Body of pancreas (tissue), 4 donors: ENCODE measurements at regions not wholly inside any gene's neighbourhood (a gene's known extent, or its start where the extent isn't known, plus 50 kb on each side); places are given as distances from the start of the nearest gene placed in this dataset.
"Not testable (repeated sequence)": the region's sequence is repeated elsewhere in the genome, so short reads cannot be mapped to it uniquely, and the experiment has no call there.

Source experiments
- ATAC-seq: fragments of 150-250 bp; one replicate; pipeline ENCODE4 v1.9.1; 2016
- DNase-seq, 4 donors: peaks; one replicate each; pipeline ENCODE4 v3.0.0-alpha.2; 2019
- H3K27ac ChIP-seq, 4 donors: fragments of 200-600 bp; sonication (generic); 1 replicate in 3 of 4; 2 replicates in 1 of 4; pipeline versions ENCODE4 v1.5.1 to v1.6.1; 2016 to 2019; ENCODE audit warnings: mild to moderate bottlenecking in 1 of 4, mixed read lengths in 1 of 4, moderate library complexity in 1 of 4
- H3K27me3 ChIP-seq, 2 donors: fragments of 200-600 bp; sonication (generic); one replicate each; pipeline ENCODE4 v1.6.0; 2016; ENCODE audit warnings: mild to moderate bottlenecking in 1 of 2
- H3K36me3 ChIP-seq, 2 donors: fragments of 200-600 bp; sonication (generic); replicated peaks in 1 of 2; 2 replicates each; pipeline ENCODE4 v1.5.1; 2016; ENCODE audit warnings: low read depth in 2 of 2; ENCODE audit not compliant: insufficient read depth in 1 of 2
- H3K4me1 ChIP-seq: fragments of 200-600 bp; sonication (generic); one replicate; pipeline ENCODE4 v1.6.0; 2016
- H3K4me3 ChIP-seq, 2 donors: fragments of 200-600 bp; sonication (generic); 1 replicate in 1 of 2; 2 replicates in 1 of 2; pipeline ENCODE4 v1.5.1; 2016 to 2019
- H3K9me3 ChIP-seq, 3 donors: fragments of 200-600 bp; sonication (generic); 1 replicate in 2 of 3; 2 replicates in 1 of 3; pipeline ENCODE4 v1.5.1; 2016
- POLR2A ChIP-seq, 3 donors: fragments of 450-650 bp; IDR thresholded peaks; one replicate each; pipeline ENCODE4 v1.6.1; 2016; ENCODE audit warnings: antibody characterized with exemption in 3 of 3, mild to moderate bottlenecking in 2 of 3
- WGBS, 2 donors: methylation state at CpG; one replicate each; pipeline ENCODE4 v1.1.5; 2017; 5-methylcytosine and 5-hydroxymethylcytosine counted together
- intact Hi-C: fragments of 100-400 bp; cut with DNase I; formaldehyde crosslinking; loops from one replicate; pipeline ENCODE4 v1.15.1; 2023
- TF ChIP-seq, protein P1 (sequence below), 7 experiments: fragments of 450-650 bp in 4 of 7; fragments of 200-600 bp in 3 of 7; sonication (generic) in 3 of 7; IDR thresholded peaks; one replicate each; pipeline ENCODE4 v1.5.1; 2016 to 2019; ENCODE audit warnings: antibody characterized with exemption in 7 of 7

DNA sequence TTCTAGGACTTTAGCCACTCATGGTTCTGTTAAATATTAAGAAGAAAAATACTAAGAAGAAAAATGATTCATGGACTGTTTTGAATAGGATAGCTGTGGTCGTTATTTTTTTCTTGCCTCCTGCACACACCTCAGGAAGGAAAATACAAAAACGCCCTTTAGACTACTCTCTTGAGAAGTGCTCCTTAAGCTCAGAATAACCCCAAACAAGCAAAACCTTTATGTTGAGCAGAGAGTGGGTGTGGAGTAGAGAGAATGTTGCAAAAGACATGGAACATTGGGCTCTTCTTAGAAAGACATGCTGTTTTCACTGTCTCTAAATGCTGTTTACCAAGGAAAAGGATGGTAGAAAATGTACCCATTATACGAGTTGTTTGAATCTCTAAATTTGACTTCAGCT is 140.3 kb downstream of the LMNTD1 start:
- H3K4me1 ChIP-seq = no peaks in the 10 kb centered on the region
- no peaks in the 10 kb centered on the region for H3K27me3 ChIP-seq
- H3K4me3 ChIP-seq = no peak overlapping the region
- intact Hi-C loops = no loop called here
- TF ChIP-seq, protein P1, sequence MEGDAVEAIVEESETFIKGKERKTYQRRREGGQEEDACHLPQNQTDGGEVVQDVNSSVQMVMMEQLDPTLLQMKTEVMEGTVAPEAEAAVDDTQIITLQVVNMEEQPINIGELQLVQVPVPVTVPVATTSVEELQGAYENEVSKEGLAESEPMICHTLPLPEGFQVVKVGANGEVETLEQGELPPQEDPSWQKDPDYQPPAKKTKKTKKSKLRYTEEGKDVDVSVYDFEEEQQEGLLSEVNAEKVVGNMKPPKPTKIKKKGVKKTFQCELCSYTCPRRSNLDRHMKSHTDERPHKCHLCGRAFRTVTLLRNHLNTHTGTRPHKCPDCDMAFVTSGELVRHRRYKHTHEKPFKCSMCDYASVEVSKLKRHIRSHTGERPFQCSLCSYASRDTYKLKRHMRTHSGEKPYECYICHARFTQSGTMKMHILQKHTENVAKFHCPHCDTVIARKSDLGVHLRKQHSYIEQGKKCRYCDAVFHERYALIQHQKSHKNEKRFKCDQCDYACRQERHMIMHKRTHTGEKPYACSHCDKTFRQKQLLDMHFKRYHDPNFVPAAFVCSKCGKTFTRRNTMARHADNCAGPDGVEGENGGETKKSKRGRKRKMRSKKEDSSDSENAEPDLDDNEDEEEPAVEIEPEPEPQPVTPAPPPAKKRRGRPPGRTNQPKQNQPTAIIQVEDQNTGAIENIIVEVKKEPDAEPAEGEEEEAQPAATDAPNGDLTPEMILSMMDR (IDR thresholded peaks at IDR 0.05) = no peak
- no peak for TF ChIP-seq POLR2A (IDR thresholded peaks at IDR 0.05)
- 55 to 58% methylated on average over 3 of the region's 3 CpGs for WGBS, 2 donors
- DNase-seq (no peak), ATAC-seq (no peak)
- H3K27ac ChIP-seq = no peak overlapping the region
- H3K9me3 ChIP-seq = no peaks in the 10 kb centered on the region
- H3K36me3 ChIP-seq = no peaks in the 10 kb centered on the region

DNA sequence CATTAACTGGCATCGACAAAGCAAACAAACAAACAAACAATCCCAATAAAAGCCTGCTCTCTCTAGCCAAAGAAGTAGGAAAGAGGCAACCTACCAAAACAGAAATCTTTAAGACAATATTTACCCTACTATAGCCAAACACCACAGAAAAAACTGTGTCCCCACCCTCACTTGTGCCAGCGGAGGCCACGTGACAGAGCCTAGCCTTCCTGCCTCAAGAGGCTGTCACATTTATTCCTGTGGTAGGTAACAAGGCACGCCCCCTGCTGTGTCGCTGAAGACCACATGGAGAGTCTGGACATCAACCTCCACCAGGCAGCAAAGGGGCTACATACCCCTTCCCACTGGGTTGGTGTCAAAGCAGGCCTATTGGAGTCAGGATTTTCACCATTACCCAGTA is 148.1 kb downstream of the LMNTD1 start:
- TF ChIP-seq, protein P1 (IDR thresholded peaks at IDR 0.05) = no peak
- no peak for TF ChIP-seq POLR2A (IDR thresholded peaks at IDR 0.05)
- H3K4me1 ChIP-seq = no peaks in the 10 kb centered on the region
- DNase-seq (no peak), ATAC-seq (no peak)
- H3K9me3 ChIP-seq = no peaks in the 10 kb centered on the region
- H3K4me3 ChIP-seq = no peak overlapping the region
- H3K36me3 ChIP-seq = no peaks in the 10 kb centered on the region
- no peak overlapping the region for H3K27ac ChIP-seq
- WGBS, 2 donors = 76 to 81% methylated on average over 4 to 5 of the region's 5 CpGs
- no peaks in the 10 kb centered on the region for H3K27me3 ChIP-seq
- intact Hi-C loops = no loop called here

DNA sequence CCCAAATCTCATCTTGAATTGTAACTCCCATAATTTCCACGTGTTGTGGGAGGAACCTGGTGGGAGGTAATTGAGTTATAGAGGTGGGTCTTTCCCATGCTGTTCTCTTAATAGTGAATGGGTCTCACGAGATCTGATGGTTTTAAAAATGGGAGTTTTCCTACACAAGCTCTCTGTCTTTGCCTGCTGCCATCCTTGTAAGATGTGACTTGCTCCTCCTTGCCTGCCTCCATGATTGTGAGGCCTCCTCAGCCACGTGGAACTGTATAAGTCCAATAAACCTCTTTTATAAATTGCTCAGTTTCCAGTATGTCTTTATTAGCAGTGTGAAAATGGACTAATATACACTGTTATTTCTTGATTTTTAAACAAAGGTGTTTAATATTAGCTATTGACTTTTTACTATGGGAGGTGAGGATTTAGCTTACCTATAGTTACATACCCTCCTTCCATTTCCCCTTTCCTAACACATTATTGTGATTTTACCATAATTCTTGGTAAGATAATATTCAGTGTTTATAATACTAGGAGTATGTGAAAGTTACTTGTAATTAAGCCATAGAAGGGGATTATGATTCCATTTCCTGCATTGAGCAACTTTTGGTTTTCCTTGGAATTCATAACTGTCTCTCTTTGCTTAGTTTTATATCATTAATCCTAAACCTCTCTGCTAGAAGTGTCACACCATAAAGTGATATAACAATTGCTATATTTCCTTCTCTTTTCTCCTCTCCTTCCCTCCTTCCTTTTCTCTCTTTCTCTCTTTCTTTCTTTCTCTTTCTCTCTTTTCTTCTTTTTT is 151.0 kb upstream of the KRAS start:
- DNase-seq (no peak), ATAC-seq (no peak)
- Histone ChIP-seq H3K27me3 (no peaks in the 10 kb centered on the region), H3K27ac (no peak overlapping the region), H3K36me3 (no peaks in the 10 kb centered on the region), H3K4me3 (no peak overlapping the region), H3K9me3 (no peaks in the 10 kb centered on the region), H3K4me1 (no peaks in the 10 kb centered on the region)
- WGBS, 2 donors = 71 to 76% methylated on average over 3 of the region's 3 CpGs
- intact Hi-C loops = no loop called here
- TF ChIP-seq, protein P1 (IDR thresholded peaks at IDR 0.05) = no peak
- TF ChIP-seq POLR2A (IDR thresholded peaks at IDR 0.05) = no peak

DNA sequence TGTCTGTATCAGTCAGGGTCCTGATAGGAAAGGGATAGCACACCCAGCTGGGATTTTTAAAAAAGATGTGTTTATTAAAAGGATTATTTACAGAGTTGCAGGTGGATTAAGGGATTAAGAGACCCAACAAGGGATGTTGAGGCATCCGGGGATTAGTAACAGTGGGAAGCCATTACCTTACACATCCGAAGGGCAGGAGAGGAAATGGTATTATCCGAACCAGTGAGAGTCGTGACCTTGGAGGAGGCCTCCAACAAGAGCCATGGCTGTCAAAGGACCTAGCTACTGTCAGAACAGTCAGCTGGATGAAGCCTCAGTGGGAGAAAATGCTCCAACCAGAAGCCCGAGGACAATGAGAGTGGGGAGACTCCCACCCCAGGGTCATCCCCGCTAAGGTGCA is 146.3 kb upstream of the KRAS start:
- H3K27me3 ChIP-seq = no peaks in the 10 kb centered on the region
- intact Hi-C loops = no loop called here
- H3K36me3 ChIP-seq = no peaks in the 10 kb centered on the region
- no peak for ATAC-seq
- no peak for DNase-seq
- no peaks in the 10 kb centered on the region for H3K4me1 ChIP-seq
- H3K27ac ChIP-seq = no peak overlapping the region
- no peaks in the 10 kb centered on the region for H3K9me3 ChIP-seq
- H3K4me3 ChIP-seq = no peak overlapping the region
- WGBS, 2 donors = 79 to 86% methylated on average over 6 of the region's 6 CpGs
- TF ChIP-seq, protein P1 (IDR thresholded peaks at IDR 0.05) = no peak
- TF ChIP-seq POLR2A (IDR thresholded peaks at IDR 0.05) = no peak

DNA sequence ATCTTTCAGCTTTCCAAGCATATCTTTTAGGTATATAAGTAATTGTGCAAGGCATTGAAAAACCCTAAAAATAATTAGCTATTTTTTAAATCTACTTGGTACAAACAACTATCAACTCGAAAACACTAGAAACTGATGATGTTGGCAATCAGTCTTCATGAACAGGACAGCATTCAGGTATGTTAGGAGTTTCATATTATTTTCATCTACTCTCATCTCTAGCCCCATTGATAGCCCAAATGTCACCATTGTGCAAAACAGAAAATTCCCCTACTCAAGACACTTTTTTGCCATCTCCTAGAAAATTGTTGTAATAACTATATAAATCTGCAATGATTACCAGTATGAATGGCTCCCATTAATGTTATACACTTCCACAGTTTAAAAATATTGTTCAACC is 144.5 kb upstream of the KRAS start:
- H3K36me3 ChIP-seq = no peaks in the 10 kb centered on the region
- intact Hi-C loops = no loop called here
- no peaks in the 10 kb centered on the region for H3K27me3 ChIP-seq
- no peak for ATAC-seq
- no peak for DNase-seq
- H3K4me1 ChIP-seq = no peaks in the 10 kb centered on the region
- WGBS, 2 donors = 38 to 56% methylated on average over 1 of the region's 1 CpG
- H3K27ac ChIP-seq = no peak overlapping the region
- TF ChIP-seq, protein P1 (IDR thresholded peaks at IDR 0.05) = no peak
- no peak for TF ChIP-seq POLR2A (IDR thresholded peaks at IDR 0.05)
- H3K4me3 ChIP-seq = no peak overlapping the region
- no peaks in the 10 kb centered on the region for H3K9me3 ChIP-seq

DNA sequence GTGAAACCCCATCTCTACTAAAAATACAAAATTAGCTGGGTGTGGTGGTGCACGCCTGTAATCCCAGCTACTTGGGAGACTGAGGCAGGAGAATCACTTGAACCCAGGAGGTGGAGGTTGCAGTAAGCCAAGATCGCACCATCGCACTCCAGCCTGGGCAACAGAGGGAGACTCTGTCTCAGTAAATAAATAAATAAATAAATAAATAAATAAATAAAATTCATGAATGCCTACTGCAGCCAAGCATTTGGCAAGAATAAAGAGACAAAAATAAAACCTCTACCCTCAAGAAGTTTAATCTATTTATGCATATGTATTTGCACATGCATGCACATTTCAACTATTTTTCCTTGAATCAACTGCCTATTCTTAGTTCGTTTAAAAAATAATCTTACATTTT is 144.0 kb upstream of the KRAS start:
- H3K36me3 ChIP-seq, intact Hi-C loops, ATAC-seq, H3K4me1 ChIP-seq, H3K27me3 ChIP-seq, H3K9me3 ChIP-seq, H3K27ac ChIP-seq, H3K4me3 ChIP-seq, DNase-seq: not testable (repeated sequence)
- 58 to 74% methylated on average over 4 of the region's 4 CpGs for WGBS, 2 donors
